ENCODE measurements at regions not wholly inside any gene's neighbourhood (a gene's known extent, or its start where the extent isn't known, plus 50 kb on each side); places are given as distances from the start of the nearest gene placed in this dataset.

DNA sequence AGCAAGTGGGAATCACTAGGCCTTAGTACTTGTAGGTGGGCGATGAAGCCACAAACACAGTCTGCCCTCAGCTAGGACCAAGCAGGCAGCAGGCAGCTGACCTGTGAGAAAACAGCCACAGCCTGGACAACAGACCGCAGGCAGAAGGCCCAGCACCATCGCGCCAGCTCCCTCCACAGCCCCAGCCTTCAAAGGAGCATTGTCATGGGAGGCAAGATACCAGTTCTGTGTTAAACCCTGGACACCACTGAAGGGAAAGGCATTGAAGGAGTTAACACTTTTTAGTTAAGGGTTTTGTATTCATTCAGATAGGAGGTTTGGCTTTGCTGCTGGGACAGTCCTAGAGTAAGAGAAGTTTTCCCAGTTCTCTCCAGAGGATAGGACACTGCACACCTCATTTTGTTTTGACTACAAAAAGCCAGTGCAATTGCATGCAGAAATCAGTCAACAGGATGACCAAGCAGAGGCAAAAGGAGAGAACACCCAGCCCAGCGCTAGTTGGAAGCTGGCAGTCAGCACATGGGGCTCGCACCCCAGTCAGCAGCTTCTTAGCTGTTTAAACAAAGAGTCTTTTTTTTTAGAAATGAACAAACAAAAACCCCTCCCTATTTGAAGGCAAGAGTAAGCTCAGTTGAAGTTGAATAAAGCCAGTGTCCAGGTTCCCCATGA lies 286.1 kb upstream of the TPM1 start:
- DNase-seq (ENCODE audit: low read depth) = no peak
- TF ChIP-seq, protein P1, sequence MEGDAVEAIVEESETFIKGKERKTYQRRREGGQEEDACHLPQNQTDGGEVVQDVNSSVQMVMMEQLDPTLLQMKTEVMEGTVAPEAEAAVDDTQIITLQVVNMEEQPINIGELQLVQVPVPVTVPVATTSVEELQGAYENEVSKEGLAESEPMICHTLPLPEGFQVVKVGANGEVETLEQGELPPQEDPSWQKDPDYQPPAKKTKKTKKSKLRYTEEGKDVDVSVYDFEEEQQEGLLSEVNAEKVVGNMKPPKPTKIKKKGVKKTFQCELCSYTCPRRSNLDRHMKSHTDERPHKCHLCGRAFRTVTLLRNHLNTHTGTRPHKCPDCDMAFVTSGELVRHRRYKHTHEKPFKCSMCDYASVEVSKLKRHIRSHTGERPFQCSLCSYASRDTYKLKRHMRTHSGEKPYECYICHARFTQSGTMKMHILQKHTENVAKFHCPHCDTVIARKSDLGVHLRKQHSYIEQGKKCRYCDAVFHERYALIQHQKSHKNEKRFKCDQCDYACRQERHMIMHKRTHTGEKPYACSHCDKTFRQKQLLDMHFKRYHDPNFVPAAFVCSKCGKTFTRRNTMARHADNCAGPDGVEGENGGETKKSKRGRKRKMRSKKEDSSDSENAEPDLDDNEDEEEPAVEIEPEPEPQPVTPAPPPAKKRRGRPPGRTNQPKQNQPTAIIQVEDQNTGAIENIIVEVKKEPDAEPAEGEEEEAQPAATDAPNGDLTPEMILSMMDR (conservative IDR thresholded peaks at IDR 0.05; ENCODE audit: low read length) = no peak

DNA sequence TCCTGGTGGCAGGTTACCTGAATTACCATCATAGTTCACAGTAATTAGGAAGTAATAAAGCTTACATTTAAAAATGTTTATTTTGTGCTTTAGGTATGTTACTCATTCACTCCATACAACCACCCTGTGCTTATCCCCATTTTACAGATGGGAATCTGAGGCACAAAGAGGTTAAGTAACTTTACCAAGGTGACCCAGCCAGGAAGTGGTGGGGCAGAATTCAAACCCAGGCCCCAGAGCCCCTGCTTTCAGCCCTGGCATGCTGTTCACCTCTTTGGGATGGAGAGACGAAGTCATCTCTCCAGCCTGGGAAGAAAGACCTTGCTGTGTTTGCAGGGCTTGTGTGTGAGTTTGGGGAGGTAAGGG lies 285.6 kb upstream of the TPM1 start:
- no peak overlapping the region for H3K4me3 ChIP-seq (ENCODE audit: low read length)
- TF ChIP-seq, protein P1 (conservative IDR thresholded peaks at IDR 0.05; ENCODE audit: low read length) = no peak
- no peak for DNase-seq (ENCODE audit: low read depth)

More for the DNA sequence above, 286.1 kb upstream of the TPM1 start:
- H3K4me3 ChIP-seq (ENCODE audit: low read length) = no peak overlapping the region

DNA sequence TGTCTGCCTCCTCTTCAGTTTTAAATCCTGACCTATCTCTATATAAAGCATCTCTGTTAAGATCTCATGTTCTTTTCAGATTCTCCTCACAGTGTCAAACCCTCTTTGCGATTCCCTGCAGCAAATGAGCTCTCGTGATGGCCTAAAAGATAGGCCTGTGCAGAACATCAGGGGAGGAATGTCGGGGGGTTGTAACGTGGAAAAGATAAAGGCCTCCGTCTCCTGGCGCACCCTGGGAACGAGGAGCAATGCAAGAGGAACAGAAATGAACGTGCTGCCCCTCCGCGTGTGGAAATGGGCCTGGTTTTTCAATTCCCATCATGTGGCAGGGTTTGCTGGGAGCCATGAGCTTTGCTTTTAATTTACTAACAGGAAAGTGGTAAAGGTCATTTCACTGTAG lies 285.0 kb upstream of the TPM1 start:
- no peak overlapping the region for H3K4me3 ChIP-seq (ENCODE audit: low read length)
- TF ChIP-seq, protein P1 (conservative IDR thresholded peaks at IDR 0.05; ENCODE audit: low read length) = no peak
- no peak for DNase-seq (ENCODE audit: low read depth)

DNA sequence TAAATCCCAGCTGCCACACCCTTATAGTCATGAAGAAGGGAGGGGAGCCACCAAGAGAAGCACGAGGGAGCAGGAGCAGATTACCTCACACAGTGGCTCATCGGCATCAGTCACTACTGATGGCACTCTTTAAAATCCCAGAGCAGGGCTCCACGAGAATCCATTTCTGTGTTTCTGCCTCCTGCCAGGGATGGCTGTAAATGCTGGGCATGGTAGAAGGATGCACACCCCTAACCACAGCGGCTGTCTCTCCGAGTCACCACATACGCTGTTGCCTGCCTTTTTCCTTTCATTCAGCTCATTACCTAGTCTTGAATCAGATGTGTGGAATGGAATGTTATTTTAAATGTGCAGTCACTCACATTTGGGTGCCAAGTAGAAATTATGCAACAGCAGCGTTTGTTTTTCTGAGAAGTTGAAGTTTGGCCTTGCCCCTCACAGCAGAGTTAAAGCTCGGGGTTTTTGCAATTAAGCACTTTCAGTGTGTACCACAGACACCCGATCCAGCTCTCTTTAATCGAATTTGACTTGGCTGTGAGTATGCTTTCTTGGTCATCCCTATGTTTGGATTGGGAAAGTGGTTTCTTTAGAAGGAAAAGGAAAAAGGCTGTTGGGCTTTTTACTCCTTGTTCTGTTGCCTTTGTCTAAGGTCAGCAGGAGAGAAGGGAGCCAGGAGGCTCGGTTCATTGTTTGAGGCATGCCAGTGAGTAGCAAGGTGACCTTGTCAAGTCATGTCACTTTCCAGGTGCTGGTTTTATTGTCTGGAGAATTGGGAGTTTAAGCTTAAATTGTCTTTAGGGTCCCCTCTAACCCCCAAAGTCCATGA lies 284.2 kb upstream of the TPM1 start:
- peak overlapping the region; percentile 29 for H3K4me3 ChIP-seq (ENCODE audit: low read length)
- TF ChIP-seq, protein P1 (conservative IDR thresholded peaks at IDR 0.05; ENCODE audit: low read length) = no peak
- DNase-seq (ENCODE audit: low read depth) = peak; percentile 98

DNA sequence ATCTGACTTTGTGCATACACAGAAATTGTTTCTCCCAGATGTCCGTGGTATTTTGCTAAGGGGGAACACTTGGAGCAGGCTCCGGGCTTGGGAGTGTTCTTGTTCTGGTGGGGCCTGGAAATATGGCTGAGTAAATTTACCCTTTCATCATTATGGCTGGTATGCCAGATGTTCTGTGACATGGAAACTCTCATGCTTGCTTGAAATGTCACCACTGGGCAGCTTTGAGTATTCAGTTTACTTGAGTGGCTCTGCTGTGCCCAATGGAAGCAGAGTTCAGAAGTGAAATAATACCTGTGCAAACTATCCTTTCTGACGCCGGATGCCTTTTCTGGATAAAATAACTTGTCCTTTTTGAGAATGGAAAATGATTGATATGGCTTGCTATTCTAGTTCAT lies 283.6 kb upstream of the TPM1 start:
- H3K4me3 ChIP-seq (ENCODE audit: low read length) = no peak overlapping the region; the same call in 1 of the 2 replicates
- TF ChIP-seq, protein P1 (conservative IDR thresholded peaks at IDR 0.05; ENCODE audit: low read length) = no peak
- DNase-seq (ENCODE audit: low read depth) = no peak

DNA sequence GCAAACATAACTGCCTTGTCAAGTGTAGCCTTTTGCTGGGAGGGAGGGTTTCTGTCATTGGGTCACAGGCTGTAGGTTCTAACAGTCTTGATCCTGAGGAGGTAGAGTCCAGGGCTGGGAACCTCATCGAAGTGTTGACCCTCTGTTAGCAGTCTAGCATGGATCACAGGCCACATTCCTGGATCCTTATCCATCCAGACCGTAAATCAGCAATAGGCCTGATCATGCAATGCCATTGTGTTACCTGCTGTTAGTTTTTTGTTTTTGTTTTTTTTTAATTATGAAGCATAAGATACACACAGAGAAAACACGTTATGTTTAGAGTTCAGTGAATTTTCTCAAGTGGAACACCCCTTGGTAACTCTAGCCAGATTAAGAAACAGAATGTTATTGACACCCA lies 282.0 kb upstream of the TPM1 start:
- no peak for DNase-seq (ENCODE audit: low read depth)
- H3K4me3 ChIP-seq (ENCODE audit: low read length) = no peak overlapping the region
- TF ChIP-seq, protein P1 (conservative IDR thresholded peaks at IDR 0.05; ENCODE audit: low read length) = no peak

DNA sequence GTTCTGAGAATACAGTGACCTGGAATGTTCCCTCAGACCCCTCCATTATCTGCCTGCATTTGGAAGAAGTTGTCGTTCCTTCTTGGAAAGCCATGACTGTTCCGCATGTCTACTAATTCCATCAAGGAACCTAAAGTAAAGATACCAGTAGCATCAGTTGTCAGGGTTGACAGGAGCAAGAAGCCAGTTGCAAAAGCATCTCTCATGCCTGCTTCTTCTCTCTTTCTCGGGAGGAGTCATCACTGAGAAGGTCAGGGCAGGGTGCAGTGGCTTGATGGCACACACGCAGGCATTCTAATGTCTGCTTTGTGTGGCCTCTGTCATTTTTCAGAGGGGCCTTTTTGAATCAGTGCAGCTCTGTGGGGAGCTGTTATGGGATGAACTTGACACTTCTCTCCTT lies 276.6 kb upstream of the TPM1 start:
- no peak for DNase-seq (ENCODE audit: low read depth)
- H3K4me3 ChIP-seq (ENCODE audit: low read length) = no peak overlapping the region
- TF ChIP-seq, protein P1 (conservative IDR thresholded peaks at IDR 0.05; ENCODE audit: low read length) = no peak
